IPS DF 6.9 (cell line): ENCODE measurements at regions not wholly inside any gene's neighbourhood (a gene's known extent, or its start where the extent isn't known, plus 50 kb on each side); places are given as distances from the start of the nearest gene placed in this dataset.

Source experiments
- DNase-seq: peaks from one replicate; pipeline ENCODE4 v3.0.0-alpha.2; 2013; ENCODE audit warnings: low read depth, low spot score
- H3K27ac ChIP-seq: one replicate; pipeline ENCODE4 v1.5.1; 2013; ENCODE audit warnings: low read length, control low read depth
- H3K27me3 ChIP-seq: 2 replicates; pipeline ENCODE4 v1.6.1; 2013; ENCODE audit warnings: mild to moderate bottlenecking, low read length; ENCODE audit not compliant: control insufficient read depth, insufficient read depth
- H3K36me3 ChIP-seq: 2 replicates; pipeline ENCODE4 v1.6.1; 2013; ENCODE audit warnings: low read length; ENCODE audit not compliant: control insufficient read depth, insufficient read depth
- H3K4me1 ChIP-seq: 2 replicates; pipeline ENCODE4 v1.6.1; 2013; ENCODE audit warnings: low read length; ENCODE audit not compliant: control insufficient read depth, insufficient read depth
- H3K4me3 ChIP-seq: 2 replicates; pipeline ENCODE4 v1.5.1; 2013; ENCODE audit warnings: mild to moderate bottlenecking, low read length
- H3K9me3 ChIP-seq: 2 replicates; pipeline ENCODE4 v1.6.1; 2013; ENCODE audit warnings: low read length, inconsistent platforms; ENCODE audit not compliant: control insufficient read depth, insufficient read depth
- whole genome bisulfite sequencing: extraction: QIAGEN DNeasy Blood & Tissue Kit; methylation state at CpG from one replicate; pipeline ENCODE4 v1.1.7; 2013; ENCODE audit warnings: mixed read lengths, missing lambda C conversion rate; ENCODE audit not compliant: insufficient read length, insufficient coverage; 5-methylcytosine and 5-hydroxymethylcytosine counted together

GRCh38 chr2:234747833-234748559 lies 203.8 kb upstream of the SH3BP4 start:
- WGBS = no CpG with 5 or more reads among the region's 3 CpGs
- no peak overlapping the region for H3K27ac ChIP-seq
- no peaks in the 10 kb centered on the region for H3K9me3 ChIP-seq
- H3K27me3 ChIP-seq = no peaks in the 10 kb centered on the region
- H3K36me3 ChIP-seq = no peaks in the 10 kb centered on the region
- H3K4me3 ChIP-seq = no peak overlapping the region
- no peak for DNase-seq
- H3K4me1 ChIP-seq = no peaks in the 10 kb centered on the region; the same call in 1 of the 2 replicates

- no peaks in the 10 kb centered on the region for H3K9me3 ChIP-seq
- no peak overlapping the region for H3K4me3 ChIP-seq
- H3K27ac ChIP-seq = no peak overlapping the region
- H3K4me1 ChIP-seq = no peaks in the 10 kb centered on the region; the same call in 1 of the 2 replicates
- H3K36me3 ChIP-seq = no peaks in the 10 kb centered on the region
- no peak for DNase-seq
- no peaks in the 10 kb centered on the region for H3K27me3 ChIP-seq
Measured at GRCh38 chr2:234747032-234747431, 204.8 kb upstream of the SH3BP4 start.

DNA sequence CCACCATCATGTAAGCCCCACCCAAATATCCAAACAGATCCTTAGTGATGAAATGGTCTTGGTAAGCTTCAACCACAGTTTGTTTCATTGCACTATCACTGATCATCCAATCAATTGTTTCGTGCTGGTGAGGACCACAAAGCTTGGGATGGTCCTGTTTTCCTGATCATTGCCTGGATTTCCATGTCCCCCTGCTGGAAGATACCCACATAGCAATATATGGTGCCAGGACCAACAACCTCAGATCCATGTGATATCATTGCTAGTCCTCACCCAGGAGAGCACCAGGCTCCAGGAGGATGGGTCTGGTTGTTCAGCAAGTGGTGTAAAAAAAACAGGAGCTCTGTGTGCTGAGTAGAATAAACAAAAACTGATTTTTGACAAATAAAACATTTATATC lies 206.5 kb upstream of the SH3BP4 start:
- no CpG with 5 or more reads among the region's 1 CpG for WGBS
- Histone ChIP-seq H3K4me1 (no peaks in the 10 kb centered on the region; the same call in 1 of the 2 replicates), H3K36me3 (no peaks in the 10 kb centered on the region), H3K4me3 (no peak overlapping the region), H3K9me3 (no peaks in the 10 kb centered on the region), H3K27ac (no peak overlapping the region), H3K27me3 (no peaks in the 10 kb centered on the region)
- no peak for DNase-seq

- H3K4me3 ChIP-seq = no peak overlapping the region
- no peaks in the 10 kb centered on the region for H3K27me3 ChIP-seq
- H3K36me3 ChIP-seq = no peaks in the 10 kb centered on the region
- no peaks in the 10 kb centered on the region; the same call in 1 of the 2 replicates for H3K4me1 ChIP-seq
- no peak for DNase-seq
- no peaks in the 10 kb centered on the region for H3K9me3 ChIP-seq
- H3K27ac ChIP-seq = no peak overlapping the region
Measured at GRCh38 chr2:234741976-234742375, 209.8 kb upstream of the SH3BP4 start.

GRCh38 chr2:234739061-234739460 lies 212.8 kb upstream of the SH3BP4 start:
- no peaks in the 10 kb centered on the region for H3K9me3 ChIP-seq

DNA sequence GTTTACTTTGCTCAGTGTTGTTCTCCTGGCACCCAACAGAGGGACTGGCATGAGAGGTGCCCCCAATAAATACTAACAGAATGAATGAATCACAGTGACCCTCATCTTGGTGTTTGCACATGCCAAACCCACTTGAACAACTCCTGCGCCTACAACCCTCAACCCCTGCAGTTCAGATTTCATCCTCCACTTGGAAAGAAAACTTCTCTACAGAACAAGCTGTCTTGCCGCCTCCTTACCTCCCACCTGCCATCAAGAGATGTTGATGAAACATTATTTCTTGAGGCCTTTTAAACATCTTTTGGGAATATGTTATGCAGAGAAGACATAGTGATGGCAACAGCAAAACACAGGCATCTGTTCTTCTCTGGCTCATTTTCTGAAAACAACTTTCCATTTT lies 216.0 kb upstream of the SH3BP4 start:
- H3K9me3 ChIP-seq = no peaks in the 10 kb centered on the region
- H3K4me3 ChIP-seq = no peak overlapping the region
- H3K4me1 ChIP-seq = no peaks in the 10 kb centered on the region
- WGBS = no CpG with 5 or more reads among the region's 2 CpGs
- H3K36me3 ChIP-seq = no peaks in the 10 kb centered on the region
- no peak for DNase-seq
- H3K27me3 ChIP-seq = no peaks in the 10 kb centered on the region
- H3K27ac ChIP-seq = no peak overlapping the region

More at GRCh38 chr2:234739061-234739460, 212.8 kb upstream of the SH3BP4 start:
- no peaks in the 10 kb centered on the region for H3K36me3 ChIP-seq
- no peak overlapping the region for H3K4me3 ChIP-seq
- H3K27ac ChIP-seq = no peak overlapping the region
- no peaks in the 10 kb centered on the region for H3K27me3 ChIP-seq
- H3K4me1 ChIP-seq = no peaks in the 10 kb centered on the region; the same call in 1 of the 2 replicates
- no peak for DNase-seq

DNA sequence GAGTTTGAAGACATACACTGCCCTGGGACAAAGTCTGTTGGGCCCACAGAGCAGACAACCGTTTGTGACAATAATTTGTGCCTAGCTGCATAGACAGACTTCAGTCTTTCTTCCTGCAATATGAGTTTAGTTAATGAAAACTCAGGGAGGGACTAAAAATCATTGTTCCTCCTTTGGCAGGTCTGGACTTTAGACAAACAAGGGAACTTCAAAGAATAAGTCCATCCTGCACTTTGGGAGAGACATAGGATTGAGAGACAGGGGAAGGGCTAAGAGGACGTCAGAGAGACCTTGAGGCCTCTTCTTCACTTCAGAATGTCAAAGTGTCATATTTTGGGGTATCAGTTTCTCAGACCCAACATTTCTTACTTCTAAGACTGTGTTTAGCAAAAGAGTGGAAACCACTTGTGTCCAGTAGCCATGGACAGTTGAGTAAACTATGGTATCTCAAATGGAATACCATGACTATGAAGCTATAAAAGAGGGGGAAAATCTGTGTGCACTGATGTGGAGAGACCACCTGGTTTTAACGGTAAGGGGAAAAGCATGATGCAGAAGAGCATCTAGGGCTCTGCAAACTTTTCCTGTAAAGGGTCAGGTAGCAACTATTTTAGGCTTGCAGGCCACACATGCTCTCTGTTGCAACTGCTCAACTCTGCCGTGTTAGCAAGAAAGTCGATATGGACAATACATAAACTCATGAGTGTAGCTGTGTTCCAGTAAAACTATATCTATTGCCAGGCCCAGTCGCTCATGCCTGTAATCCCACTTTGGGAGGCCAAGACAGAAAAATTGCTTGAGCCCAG lies 217.8 kb upstream of the SH3BP4 start:
- no peaks in the 10 kb centered on the region for H3K4me1 ChIP-seq
- H3K9me3 ChIP-seq = no peaks in the 10 kb centered on the region
- DNase-seq = no peak
- H3K27me3 ChIP-seq = no peaks in the 10 kb centered on the region
- H3K36me3 ChIP-seq = no peaks in the 10 kb centered on the region
- H3K4me3 ChIP-seq = no peak overlapping the region
- WGBS = no CpG with 5 or more reads among the region's 6 CpGs
- H3K27ac ChIP-seq = no peak overlapping the region

DNA sequence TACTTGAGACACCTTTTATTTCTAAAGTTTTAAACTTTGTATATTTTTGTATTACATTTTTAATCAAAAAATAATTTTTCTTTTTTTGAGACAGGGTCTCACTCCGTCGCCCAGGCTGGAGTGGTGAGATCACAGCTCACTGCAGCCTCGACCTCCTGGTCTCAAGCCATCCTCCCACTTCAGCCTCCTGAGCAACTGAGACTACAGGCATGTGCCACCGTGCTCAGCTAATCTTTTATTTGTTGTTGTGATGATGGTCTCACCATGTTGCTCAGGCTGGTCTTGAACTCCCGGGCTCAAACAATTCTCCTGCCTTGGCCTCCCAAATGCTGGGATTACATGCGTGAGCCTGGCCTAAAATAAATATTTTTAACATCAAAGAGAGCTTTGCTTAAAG lies 218.7 kb upstream of the SH3BP4 start:
- Histone ChIP-seq H3K4me1 (no peaks in the 10 kb centered on the region), H3K36me3 (no peaks in the 10 kb centered on the region), H3K9me3 (no peaks in the 10 kb centered on the region), H3K4me3 (no peak overlapping the region), H3K27me3 (no peaks in the 10 kb centered on the region), H3K27ac (no peak overlapping the region)
- WGBS = no CpG with 5 or more reads among the region's 6 CpGs
- DNase-seq = no peak

DNA sequence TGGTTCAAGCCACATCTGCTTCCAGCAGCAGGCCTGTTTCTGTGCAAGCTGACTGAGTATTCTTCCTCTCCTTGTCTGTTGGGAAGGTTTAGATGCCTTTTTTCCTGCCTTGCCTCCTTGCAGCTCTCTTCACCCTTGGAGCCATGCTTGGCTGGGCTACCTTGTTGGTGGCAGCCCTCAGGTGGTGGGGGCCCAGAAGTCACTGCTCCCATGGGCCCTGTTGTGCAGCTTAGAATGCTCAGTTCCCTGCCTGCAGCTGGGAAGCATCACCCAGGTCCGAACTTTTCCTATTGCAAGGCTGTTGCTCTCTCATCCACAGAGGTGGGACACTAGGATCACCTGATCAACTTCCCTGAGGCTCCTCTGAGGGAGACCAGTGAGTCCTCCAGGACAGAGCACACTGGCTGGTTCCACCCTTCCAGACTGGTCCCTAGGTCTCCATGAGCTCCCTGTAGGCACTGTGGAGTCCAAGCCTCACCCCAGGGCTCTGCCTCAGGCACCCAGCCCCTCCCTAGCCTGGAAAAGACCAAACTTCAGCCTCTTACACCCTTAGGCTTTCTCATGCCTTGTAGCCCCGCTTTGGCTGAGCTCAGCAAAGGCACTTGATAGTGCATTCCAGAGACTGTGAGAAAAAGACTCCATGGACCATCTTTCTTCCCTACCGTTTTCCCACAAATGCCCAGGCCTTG lies 219.3 kb upstream of the SH3BP4 start:
- DNase-seq = no peak
- H3K27ac ChIP-seq = no peak overlapping the region

DNA sequence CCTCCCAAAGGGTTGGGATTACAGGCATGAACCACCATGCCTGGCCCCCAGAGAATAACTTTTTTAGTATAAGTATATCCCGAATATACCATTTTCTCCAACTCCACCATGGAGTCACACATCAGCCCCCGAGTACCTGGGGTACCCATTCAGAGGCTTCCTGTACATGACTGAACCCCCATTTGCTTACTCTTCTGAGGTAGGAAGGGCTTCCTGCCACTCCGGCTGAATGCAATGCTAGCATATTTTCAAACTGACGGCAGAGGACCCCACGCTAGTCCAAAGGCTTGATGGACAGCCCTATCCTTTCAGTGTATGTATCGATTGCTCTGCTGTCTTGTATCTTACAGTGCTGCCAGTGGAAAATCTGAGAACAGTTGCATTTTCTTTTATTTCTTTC lies 220.6 kb upstream of the SH3BP4 start:
- Histone ChIP-seq H3K4me1 (no peaks in the 10 kb centered on the region), H3K36me3 (no peaks in the 10 kb centered on the region), H3K27me3 (no peaks in the 10 kb centered on the region), H3K27ac (no peak overlapping the region), H3K9me3 (no peaks in the 10 kb centered on the region), H3K4me3 (no peak overlapping the region)
- no CpG with 5 or more reads among the region's 6 CpGs for WGBS
- no peak for DNase-seq

More for the DNA sequence above, 219.3 kb upstream of the SH3BP4 start:
- no peaks in the 10 kb centered on the region for H3K4me1 ChIP-seq
- no peaks in the 10 kb centered on the region for H3K9me3 ChIP-seq
- no peaks in the 10 kb centered on the region for H3K36me3 ChIP-seq
- WGBS = no CpG with 5 or more reads among the region's 3 CpGs
- H3K27me3 ChIP-seq = no peaks in the 10 kb centered on the region
- no peak overlapping the region for H3K4me3 ChIP-seq
